HG03280 (cell line): ENCODE measurements at regions not wholly inside any gene's neighbourhood (a gene's known extent, or its start where the extent isn't known, plus 50 kb on each side); places are given as distances from the start of the nearest gene placed in this dataset.

Experiments
- ATAC-seq: cut with Tn5 transposase; IDR thresholded peaks from one replicate; pipeline ENCODE4 v1.9.1; 2021; ENCODE audit warnings: mild to moderate bottlenecking, moderate library complexity; ENCODE audit not compliant: unreplicated experiment

GRCh38 chr1:70916034-70916427 lies 131.6 kb downstream of the PTGER3 start:
- no peak for ATAC-seq

- ATAC-seq, result no peak
Observed at GRCh38 chr1:70919706-70920323, 127.8 kb downstream of the PTGER3 start.
